GM12878 (cell line): ENCODE measurements at regions not wholly inside any gene's neighbourhood (a gene's known extent, or its start where the extent isn't known, plus 50 kb on each side); places are given as distances from the start of the nearest gene placed in this dataset.

Experiments used
- ATAC-seq: fragments of 200-7000 bp; cut with Tn5 transposase; 3 replicates; pipeline ENCODE4 v1.9.1; 2020; ENCODE audit warnings: mild to moderate bottlenecking, moderate library complexity
- BruUV-seq: library from RNA; stranded (reverse); fragments of 400-500 nt; replicated peaks from 2 replicates; lab custom pipeline; 2021; lab: Mats Ljungman, UMichigan
- CTCF ChIA-PET: fragments of 300-600 bp; sonication (Branson Sonifier 250); formaldehyde crosslinking; extraction: SDS; loops from one replicate; lab custom pipeline; 2021; ENCODE audit warnings: inconsistent platforms; lab: Yijun Ruan, JAX
- POLR2A ChIA-PET: fragments of 350-600 bp; formaldehyde crosslinking; extraction: SDS; loops from one replicate; lab custom pipeline; 2021; ENCODE audit warnings: inconsistent platforms; lab: Charles Lee
- RAD21 ChIA-PET: fragments of 300-600 bp; sonication (Branson Sonifier 250); formaldehyde crosslinking; loops from one replicate; lab custom pipeline; 2023; ENCODE audit warnings: antibody characterized with exemption; ENCODE audit not compliant: unreplicated experiment; lab: Charles Lee
- SMC1A ChIA-PET: fragments of 300-600 bp; sonication (Branson Sonifier 250); formaldehyde crosslinking; loops from one replicate; lab custom pipeline; 2023; ENCODE audit not compliant: unreplicated experiment, uncharacterized antibody; lab: Charles Lee
- DNase-seq: peaks from one replicate; pipeline ENCODE4 v3.0.0-alpha.2; 2011; ENCODE audit warnings: low read depth, low spot score
- FAIRE-seq: peaks from 3 replicates; lab custom pipeline; 2011; peaks lifted over from hg19 to GRCh38; lab: Jason Lieb, UNC
- H2AFZ ChIP-seq: 2 replicates; pipeline ENCODE4 v1.6.0; 2011; ENCODE audit warnings: low read depth, low read length, control low read depth; ENCODE audit not compliant: control insufficient read depth
- H3K27ac ChIP-seq: 2 replicates; pipeline ENCODE4 v1.5.1; 2011; ENCODE audit warnings: control low read depth; ENCODE audit not compliant: control insufficient read depth, insufficient read depth
- H3K27me3 ChIP-seq, 2 experiments: replicated peaks in 1 of 2; 2 replicates each; pipeline versions ENCODE4 v1.6.0 to v1.6.1; 2011; ENCODE audit warnings: low read length in 1 of 2; ENCODE audit not compliant: control insufficient read depth in 2 of 2, insufficient read depth in 2 of 2
- H3K36me3 ChIP-seq, 2 experiments: 2 replicates each; pipeline ENCODE4 v1.5.1; 2011; ENCODE audit warnings: low read length in 1 of 2; ENCODE audit not compliant: control insufficient read depth in 2 of 2, insufficient read depth in 2 of 2
- H3K4me1 ChIP-seq: 2 replicates; pipeline ENCODE4 v1.6.1; 2011; ENCODE audit warnings: mild to moderate bottlenecking, low read length, moderate library complexity, mixed read lengths; ENCODE audit not compliant: control insufficient read depth, insufficient read depth
- H3K4me2 ChIP-seq: 2 replicates; pipeline ENCODE4 v1.6.0; 2011; ENCODE audit warnings: control low read depth; ENCODE audit not compliant: control insufficient read depth, insufficient read depth
- H3K4me3 ChIP-seq: fragments of 200-600 bp; sonication (generic); 2 replicates; pipeline ENCODE4 v1.5.1; 2016
- H3K79me2 ChIP-seq: 2 replicates; pipeline ENCODE4 v1.6.0; 2011; ENCODE audit warnings: low read length; ENCODE audit not compliant: control insufficient read depth, insufficient read depth
- H3K9ac ChIP-seq: 2 replicates; pipeline ENCODE4 v1.8.0; 2011; ENCODE audit warnings: low read length, control low read depth, mixed read lengths; ENCODE audit not compliant: control insufficient read depth, insufficient read depth
- H3K9me3 ChIP-seq: replicated peaks from 3 replicates; pipeline ENCODE4 v1.5.1; 2011; ENCODE audit warnings: mild to moderate bottlenecking, low read length; ENCODE audit not compliant: control insufficient read depth, insufficient read depth
- H4K20me1 ChIP-seq: 2 replicates; pipeline ENCODE4 v1.6.0; 2011; ENCODE audit not compliant: control insufficient read depth, insufficient read depth
- ATF7 ChIP-seq: fragments of 450-650 bp; IDR thresholded peaks from 2 replicates; pipeline ENCODE4 v1.6.1; 2016; ENCODE audit warnings: low read depth, mild to moderate bottlenecking
- BCL3 ChIP-seq: IDR thresholded peaks from 2 replicates; pipeline ENCODE4 v1.6.1; 2011; ENCODE audit warnings: borderline replicate concordance, low read depth, mild to moderate bottlenecking, moderate library complexity, low read length; ENCODE audit not compliant: insufficient read depth, poor library complexity, severe bottlenecking
- E2F4 ChIP-seq: IDR thresholded peaks from 2 replicates; pipeline ENCODE4 v1.6.1; 2012; ENCODE audit warnings: low read depth, low read length, improper control_type of control experiment
- ETV6 ChIP-seq, 2 experiments: fragments of 450-650 bp in 1 of 2; IDR thresholded peaks in 1 of 2; conservative IDR thresholded peaks in 1 of 2; 2 replicates each; pipeline ENCODE4 v1.6.1; 2014; ENCODE audit warnings: antibody characterized with exemption in 1 of 2, borderline replicate concordance in 1 of 2, low read depth in 1 of 2, mild to moderate bottlenecking in 1 of 2, moderate library complexity in 1 of 2
- MEF2B ChIP-seq: fragments of 450-650 bp; IDR thresholded peaks from 2 replicates; pipeline ENCODE4 v1.6.1; 2018; ENCODE audit warnings: mild to moderate bottlenecking, moderate library complexity; ENCODE audit not compliant: partially characterized antibody, poor library complexity, severe bottlenecking
- MYB ChIP-seq: fragments of 150-350 bp; IDR thresholded peaks from 2 replicates; pipeline ENCODE4 v1.6.1; 2014; ENCODE audit warnings: mild to moderate bottlenecking, low read depth, low read length, borderline replicate concordance
- SP1 ChIP-seq: IDR thresholded peaks from one replicate; pipeline ENCODE4 v1.6.1; 2011; ENCODE audit warnings: low read depth, low read length
- SUZ12 ChIP-seq: fragments of 200-600 bp; sonication (generic); IDR thresholded peaks from one replicate; pipeline ENCODE4 v1.6.1; 2018; ENCODE audit warnings: antibody characterized with exemption, mild to moderate bottlenecking; ENCODE audit not compliant: unreplicated experiment
- TCF12 ChIP-seq: IDR thresholded peaks from 2 replicates; pipeline ENCODE4 v1.6.1; 2011; ENCODE audit warnings: low read depth, mild to moderate bottlenecking, low read length
- ZBTB4 ChIP-seq: fragments of 450-650 bp; formaldehyde crosslinking; IDR thresholded peaks from 2 replicates; pipeline ENCODE4 v1.4.0; 2022; ENCODE audit warnings: mild to moderate bottlenecking, moderate library complexity
- ZBTB40 ChIP-seq: fragments of 450-650 bp; IDR thresholded peaks from 2 replicates; pipeline ENCODE4 v1.6.1; 2016; ENCODE audit warnings: mild to moderate bottlenecking, moderate library complexity, borderline replicate concordance
- WGBS: methylation state at CpG from one replicate; pipeline ENCODE4 v1.1.6; 2016; ENCODE audit warnings: low lambda C conversion rate; ENCODE audit not compliant: insufficient replicate concordance, insufficient coverage; ENCODE audit errors: missing lambda C conversion rate; 5-methylcytosine and 5-hydroxymethylcytosine counted together
- in situ Hi-C: fragments of 300-500 bp; cut with MboI; formaldehyde crosslinking; loops from 9 replicates; pipeline ENCODE4 v1.14.3; 2018; ENCODE audit warnings: mixed read lengths
- intact Hi-C: fragments of 100-400 bp; cut with micrococcal nuclease; formaldehyde crosslinking; loops from one replicate; pipeline ENCODE4 v1.14.2; 2022; ENCODE audit not compliant: unreplicated experiment

- no peak for TF ChIP-seq ZBTB40
- TF ChIP-seq BCL3, result peak; percentile 15
- peak; percentile 63 for TF ChIP-seq MEF2B
These were observed 304.3 kb upstream of the NCAM1 start (continued) for GRCh38 chr11:112656772-112657428.

- ChIA-PET SMC1A (interaction anchor here (0.7 to 1.2 kb wide), 2 partner anchors 12 to 43 kb away, joined by 3 to 5 read pairs; no protein-coding TSS in a partner anchor), POLR2A (interaction anchor here (0.5 to 1.4 kb wide), 2 partner anchors 19 to 1205 kb away, joined by 3 read pairs; no protein-coding TSS in a partner anchor), RAD21 (interaction anchor here (0.9 to 1.1 kb wide), 3 partner anchors 9 to 39 kb away, joined by 3 to 4 read pairs (median 4); no protein-coding TSS in a partner anchor), CTCF (no interaction called here)
- H3K9me3 ChIP-seq, result no peaks in the 10 kb centered on the region
- no peaks in the 10 kb centered on the region for H3K36me3 ChIP-seq
- no peak overlapping the region for H3K4me2 ChIP-seq
- no peak for FAIRE-seq
- H3K27me3 ChIP-seq, result no peaks in the 10 kb centered on the region
- no peak overlapping the region for H3K9ac ChIP-seq
- BruUV-seq, result no TSS peak
- H3K79me2 ChIP-seq, result no peaks in the 10 kb centered on the region
- WGBS, result 0% methylated on average over 3 of the region's 3 CpGs
- no peak overlapping the region for H3K27ac ChIP-seq
- in situ Hi-C loops (no loop called here), intact Hi-C loops (no loop called here)
- no peak for ATAC-seq
- H3K4me3 ChIP-seq, result no peak overlapping the region
- H4K20me1 ChIP-seq, result no peaks in the 10 kb centered on the region
- no peak for DNase-seq
- no peak overlapping the region for H2AFZ ChIP-seq
- peaks cover 15% of the 10 kb centered on the region for H3K4me1 ChIP-seq
- TF ChIP-seq TCF12 (no peak), ETV6 (conservative IDR thresholded peaks at IDR 0.05 in 1 of 2, IDR thresholded peaks at IDR 0.05 in 1 of 2; ENCODE audit: borderline replicate concordance in 1 of 2, low read depth in 1 of 2) (no peak), MYB (no peak), ZBTB4 (no peak), SUZ12 (no peak), E2F4 (no peak), SP1 (no peak), ATF7 (no peak)
These were observed 302.8 kb upstream of the NCAM1 start for GRCh38 chr11:112658431-112658878.
